Effector memory CD4-positive, alpha-beta T cell (primary cell): ENCODE measurements at regions not wholly inside any gene's neighbourhood (a gene's known extent, or its start where the extent isn't known, plus 50 kb on each side); places are given as distances from the start of the nearest gene placed in this dataset.

ENCODE experiments used
- DNase-seq, 3 donors: peaks; one replicate each; pipeline ENCODE4 v3.0.0-alpha.2; 2020
- H3K27ac ChIP-seq: 2 replicates; pipeline ENCODE4 v1.7.0; 2013; ENCODE audit warnings: mild to moderate bottlenecking, low read length, moderate library complexity; ENCODE audit not compliant: insufficient read depth, poor library complexity, severe bottlenecking
- H3K27me3 ChIP-seq: replicated peaks from 2 replicates; pipeline ENCODE4 v1.7.0; 2013; ENCODE audit warnings: mild to moderate bottlenecking, low read length; ENCODE audit not compliant: insufficient read depth, control insufficient read depth, poor library complexity, severe bottlenecking
- H3K36me3 ChIP-seq: 2 replicates; pipeline ENCODE4 v1.7.0; 2013; ENCODE audit warnings: mild to moderate bottlenecking, low read length, moderate library complexity; ENCODE audit not compliant: control insufficient read depth, insufficient read depth
- H3K4me1 ChIP-seq: 2 replicates; pipeline ENCODE4 v1.7.0; 2013; ENCODE audit warnings: low read length, mild to moderate bottlenecking; ENCODE audit not compliant: control insufficient read depth, insufficient read depth, poor library complexity, severe bottlenecking
- H3K4me3 ChIP-seq: 2 replicates; pipeline ENCODE4 v1.7.0; 2013; ENCODE audit warnings: low read length, low read depth, mild to moderate bottlenecking; ENCODE audit not compliant: insufficient read depth, poor library complexity, severe bottlenecking
- H3K9me3 ChIP-seq: 2 replicates; pipeline ENCODE4 v1.7.0; 2013; ENCODE audit warnings: mild to moderate bottlenecking, low read length, moderate library complexity; ENCODE audit not compliant: control insufficient read depth

GRCh38 chr2:226073496-226074160, 674.1 kb downstream of the NYAP2 start:
- no peak overlapping the region for H3K27ac ChIP-seq
- H3K27me3 ChIP-seq = no peaks in the 10 kb centered on the region
- no peaks in the 10 kb centered on the region for H3K4me1 ChIP-seq
- H3K9me3 ChIP-seq = no peaks in the 10 kb centered on the region
- no peak overlapping the region for H3K4me3 ChIP-seq
- no peak for DNase-seq
- no peaks in the 10 kb centered on the region for H3K36me3 ChIP-seq

- H3K27me3 ChIP-seq = no peaks in the 10 kb centered on the region
- H3K4me3 ChIP-seq = no peak overlapping the region
Observed at GRCh38 chr2:226066873-226067272, 667.4 kb downstream of the NYAP2 start.

GRCh38 chr2:226066391-226066790, 666.9 kb downstream of the NYAP2 start:
- no peak for DNase-seq
- Histone ChIP-seq H3K9me3 (no peaks in the 10 kb centered on the region), H3K4me3 (no peak overlapping the region), H3K4me1 (no peaks in the 10 kb centered on the region), H3K27ac (no peak overlapping the region), H3K27me3 (no peaks in the 10 kb centered on the region), H3K36me3 (no peaks in the 10 kb centered on the region)

More at GRCh38 chr2:226066873-226067272, 667.4 kb downstream of the NYAP2 start:
- H3K27ac ChIP-seq = no peak overlapping the region
- no peaks in the 10 kb centered on the region for H3K9me3 ChIP-seq
- H3K4me1 ChIP-seq = no peaks in the 10 kb centered on the region
- no peaks in the 10 kb centered on the region for H3K36me3 ChIP-seq
- DNase-seq = no peak

- Histone ChIP-seq H3K27me3 (no peaks in the 10 kb centered on the region), H3K9me3 (no peaks in the 10 kb centered on the region), H3K36me3 (no peaks in the 10 kb centered on the region), H3K27ac (no peak overlapping the region), H3K4me1 (no peaks in the 10 kb centered on the region), H3K4me3 (no peak overlapping the region)
- no peak for DNase-seq
Observed at GRCh38 chr2:226064932-226065570, 665.5 kb downstream of the NYAP2 start.

- no peaks in the 10 kb centered on the region for H3K4me1 ChIP-seq
- no peaks in the 10 kb centered on the region for H3K36me3 ChIP-seq
- no peak overlapping the region for H3K4me3 ChIP-seq
- H3K27me3 ChIP-seq = no peaks in the 10 kb centered on the region
- DNase-seq = no peak
- H3K9me3 ChIP-seq = no peaks in the 10 kb centered on the region
- no peak overlapping the region for H3K27ac ChIP-seq
Observed at GRCh38 chr2:226063704-226064440, 664.4 kb downstream of the NYAP2 start.

GRCh38 chr2:226059961-226060627, 660.6 kb downstream of the NYAP2 start:
- no peak for DNase-seq
- Histone ChIP-seq H3K4me3 (no peak overlapping the region), H3K9me3 (no peaks in the 10 kb centered on the region), H3K27ac (no peak overlapping the region), H3K27me3 (no peaks in the 10 kb centered on the region), H3K4me1 (no peaks in the 10 kb centered on the region), H3K36me3 (no peaks in the 10 kb centered on the region)

GRCh38 chr2:226057914-226058313, 658.4 kb downstream of the NYAP2 start:
- no peak for DNase-seq
- Histone ChIP-seq H3K4me3 (no peak overlapping the region), H3K4me1 (no peaks in the 10 kb centered on the region), H3K27ac (no peak overlapping the region), H3K27me3 (no peaks in the 10 kb centered on the region), H3K36me3 (no peaks in the 10 kb centered on the region), H3K9me3 (no peaks in the 10 kb centered on the region)

GRCh38 chr2:226057365-226057764, 657.9 kb downstream of the NYAP2 start:
- DNase-seq = no peak
- no peaks in the 10 kb centered on the region for H3K36me3 ChIP-seq
- H3K9me3 ChIP-seq = no peaks in the 10 kb centered on the region
- H3K4me1 ChIP-seq = no peaks in the 10 kb centered on the region
- H3K27ac ChIP-seq = no peak overlapping the region
- no peak overlapping the region for H3K4me3 ChIP-seq
- no peaks in the 10 kb centered on the region for H3K27me3 ChIP-seq

GRCh38 chr2:226052772-226053416, 653.4 kb downstream of the NYAP2 start:
- Histone ChIP-seq H3K27me3 (no peaks in the 10 kb centered on the region), H3K27ac (no peak overlapping the region), H3K9me3 (no peaks in the 10 kb centered on the region), H3K4me1 (no peaks in the 10 kb centered on the region), H3K36me3 (no peaks in the 10 kb centered on the region), H3K4me3 (no peak overlapping the region)
- DNase-seq = no peak
